LNCaP clone FGC (cell line): ENCODE measurements at regions not wholly inside any gene's neighbourhood (a gene's known extent, or its start where the extent isn't known, plus 50 kb on each side); places are given as distances from the start of the nearest gene placed in this dataset.

Source experiments
- DNase-seq: peaks from one replicate; pipeline ENCODE4 v3.0.0-alpha.2; 2011; ENCODE audit warnings: low read depth
- H3K4me3 ChIP-seq: 2 replicates; pipeline ENCODE4 v1.5.1; 2011; ENCODE audit warnings: mild to moderate bottlenecking, low read depth, low read length, control low read depth
- CTCF ChIP-seq: IDR thresholded peaks from 2 replicates; pipeline ENCODE4 v1.5.1; 2012; ENCODE audit warnings: mild to moderate bottlenecking; ENCODE audit not compliant: control insufficient read depth, insufficient read depth; ENCODE audit errors: extremely low read depth

- TF ChIP-seq CTCF, result no peak
- no peak overlapping the region for H3K4me3 ChIP-seq
- DNase-seq, result no peak
Observed at GRCh38 chr9:115675834-115676233, 477.8 kb upstream of the PAPPA start.

- no peak for DNase-seq
- no peak for TF ChIP-seq CTCF
- H3K4me3 ChIP-seq, result no peak overlapping the region
Observed at GRCh38 chr9:115680231-115680630, 473.4 kb upstream of the PAPPA start.

GRCh38 chr9:115681585-115681984 is 472.0 kb upstream of the PAPPA start:
- TF ChIP-seq CTCF, result no peak
- no peak overlapping the region for H3K4me3 ChIP-seq
- no peak for DNase-seq

GRCh38 chr9:115686069-115686468 is 467.5 kb upstream of the PAPPA start:
- DNase-seq, result no peak
- no peak for TF ChIP-seq CTCF
- H3K4me3 ChIP-seq, result no peak overlapping the region

- TF ChIP-seq CTCF, result no peak
- no peak for DNase-seq
- no peak overlapping the region for H3K4me3 ChIP-seq
Observed at GRCh38 chr9:115687356-115687755, 466.2 kb upstream of the PAPPA start.

- no peak for DNase-seq
- no peak overlapping the region for H3K4me3 ChIP-seq
- TF ChIP-seq CTCF, result no peak
Observed at GRCh38 chr9:115689331-115689730, 464.3 kb upstream of the PAPPA start.

GRCh38 chr9:115690786-115691496 is 462.6 kb upstream of the PAPPA start:
- DNase-seq, result no peak
- H3K4me3 ChIP-seq, result no peak overlapping the region
- TF ChIP-seq CTCF, result no peak
